WTC11 (cell line): ENCODE measurements at regions not wholly inside any gene's neighbourhood (a gene's known extent, or its start where the extent isn't known, plus 50 kb on each side); places are given as distances from the start of the nearest gene placed in this dataset.

Experiments
- GABPB1 ChIP-seq: sonication (generic); formaldehyde crosslinking; IDR thresholded peaks from 2 replicates; pipeline ENCODE4 v1.8.1; 2023; ENCODE audit warnings: mild to moderate bottlenecking, missing genetic modification reagents
- IRF2 ChIP-seq: sonication (generic); formaldehyde crosslinking; IDR thresholded peaks from 2 replicates; pipeline ENCODE4 v1.8.0; 2022; ENCODE audit warnings: low read depth, missing genetic modification reagents, borderline replicate concordance
- ZNF423 ChIP-seq: fragments of 250-450 bp; sonication (Bioruptor Pico); IDR thresholded peaks from 2 replicates; pipeline ENCODE4 v2.1.2; 2022; ENCODE audit warnings: mild to moderate bottlenecking, moderate library complexity
- TF ChIP-seq, protein P1 (sequence below): sonication (generic); formaldehyde crosslinking; conservative IDR thresholded peaks from 2 replicates; pipeline ENCODE4 v1.8.1; 2023; ENCODE audit warnings: mild to moderate bottlenecking, low read depth, missing genetic modification reagents, moderate library complexity
- TF ChIP-seq, protein P2 (sequence below): fragments of 200-600 bp; IDR thresholded peaks from 2 replicates; pipeline ENCODE4 v1.8.0; 2022; ENCODE audit warnings: antibody characterized with exemption
- TF ChIP-seq, protein P3 (sequence below): sonication (generic); formaldehyde crosslinking; IDR thresholded peaks from 2 replicates; pipeline ENCODE4 v1.8.1; 2022; ENCODE audit warnings: low read depth, missing genetic modification reagents, borderline replicate concordance
- TF ChIP-seq, protein P4 (sequence below): sonication (generic); formaldehyde crosslinking; IDR thresholded peaks from 2 replicates; pipeline ENCODE4 v1.8.0; 2022; ENCODE audit warnings: mild to moderate bottlenecking, missing genetic modification reagents

DNA sequence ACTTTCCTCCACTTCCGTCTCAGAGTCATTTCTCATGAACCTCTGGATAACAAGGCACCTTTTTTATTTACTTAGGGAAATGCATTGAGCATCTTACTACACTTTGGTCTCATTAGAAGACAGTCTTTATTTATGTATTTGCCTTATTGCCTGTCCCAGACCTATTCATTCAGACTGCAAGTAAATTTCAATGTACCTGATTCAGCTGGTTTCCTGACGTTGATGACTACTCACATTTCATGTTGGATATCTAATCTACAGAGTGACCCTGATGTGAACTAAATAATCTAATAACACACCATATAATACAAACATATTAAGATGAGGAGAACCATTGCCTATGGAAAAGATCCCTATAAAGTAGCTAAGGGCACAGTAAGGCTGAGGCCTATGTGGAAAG, 267.7 kb downstream of the SLC6A15 start:
- TF ChIP-seq, protein P1, sequence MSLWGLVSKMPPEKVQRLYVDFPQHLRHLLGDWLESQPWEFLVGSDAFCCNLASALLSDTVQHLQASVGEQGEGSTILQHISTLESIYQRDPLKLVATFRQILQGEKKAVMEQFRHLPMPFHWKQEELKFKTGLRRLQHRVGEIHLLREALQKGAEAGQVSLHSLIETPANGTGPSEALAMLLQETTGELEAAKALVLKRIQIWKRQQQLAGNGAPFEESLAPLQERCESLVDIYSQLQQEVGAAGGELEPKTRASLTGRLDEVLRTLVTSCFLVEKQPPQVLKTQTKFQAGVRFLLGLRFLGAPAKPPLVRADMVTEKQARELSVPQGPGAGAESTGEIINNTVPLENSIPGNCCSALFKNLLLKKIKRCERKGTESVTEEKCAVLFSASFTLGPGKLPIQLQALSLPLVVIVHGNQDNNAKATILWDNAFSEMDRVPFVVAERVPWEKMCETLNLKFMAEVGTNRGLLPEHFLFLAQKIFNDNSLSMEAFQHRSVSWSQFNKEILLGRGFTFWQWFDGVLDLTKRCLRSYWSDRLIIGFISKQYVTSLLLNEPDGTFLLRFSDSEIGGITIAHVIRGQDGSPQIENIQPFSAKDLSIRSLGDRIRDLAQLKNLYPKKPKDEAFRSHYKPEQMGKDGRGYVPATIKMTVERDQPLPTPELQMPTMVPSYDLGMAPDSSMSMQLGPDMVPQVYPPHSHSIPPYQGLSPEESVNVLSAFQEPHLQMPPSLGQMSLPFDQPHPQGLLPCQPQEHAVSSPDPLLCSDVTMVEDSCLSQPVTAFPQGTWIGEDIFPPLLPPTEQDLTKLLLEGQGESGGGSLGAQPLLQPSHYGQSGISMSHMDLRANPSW (CRISPR knock-in tag): no peak
- TF ChIP-seq, protein P2, sequence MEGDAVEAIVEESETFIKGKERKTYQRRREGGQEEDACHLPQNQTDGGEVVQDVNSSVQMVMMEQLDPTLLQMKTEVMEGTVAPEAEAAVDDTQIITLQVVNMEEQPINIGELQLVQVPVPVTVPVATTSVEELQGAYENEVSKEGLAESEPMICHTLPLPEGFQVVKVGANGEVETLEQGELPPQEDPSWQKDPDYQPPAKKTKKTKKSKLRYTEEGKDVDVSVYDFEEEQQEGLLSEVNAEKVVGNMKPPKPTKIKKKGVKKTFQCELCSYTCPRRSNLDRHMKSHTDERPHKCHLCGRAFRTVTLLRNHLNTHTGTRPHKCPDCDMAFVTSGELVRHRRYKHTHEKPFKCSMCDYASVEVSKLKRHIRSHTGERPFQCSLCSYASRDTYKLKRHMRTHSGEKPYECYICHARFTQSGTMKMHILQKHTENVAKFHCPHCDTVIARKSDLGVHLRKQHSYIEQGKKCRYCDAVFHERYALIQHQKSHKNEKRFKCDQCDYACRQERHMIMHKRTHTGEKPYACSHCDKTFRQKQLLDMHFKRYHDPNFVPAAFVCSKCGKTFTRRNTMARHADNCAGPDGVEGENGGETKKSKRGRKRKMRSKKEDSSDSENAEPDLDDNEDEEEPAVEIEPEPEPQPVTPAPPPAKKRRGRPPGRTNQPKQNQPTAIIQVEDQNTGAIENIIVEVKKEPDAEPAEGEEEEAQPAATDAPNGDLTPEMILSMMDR: no peak
- TF ChIP-seq IRF2 (CRISPR knock-in tag): no peak
- TF ChIP-seq GABPB1: no peak
- TF ChIP-seq, protein P3, sequence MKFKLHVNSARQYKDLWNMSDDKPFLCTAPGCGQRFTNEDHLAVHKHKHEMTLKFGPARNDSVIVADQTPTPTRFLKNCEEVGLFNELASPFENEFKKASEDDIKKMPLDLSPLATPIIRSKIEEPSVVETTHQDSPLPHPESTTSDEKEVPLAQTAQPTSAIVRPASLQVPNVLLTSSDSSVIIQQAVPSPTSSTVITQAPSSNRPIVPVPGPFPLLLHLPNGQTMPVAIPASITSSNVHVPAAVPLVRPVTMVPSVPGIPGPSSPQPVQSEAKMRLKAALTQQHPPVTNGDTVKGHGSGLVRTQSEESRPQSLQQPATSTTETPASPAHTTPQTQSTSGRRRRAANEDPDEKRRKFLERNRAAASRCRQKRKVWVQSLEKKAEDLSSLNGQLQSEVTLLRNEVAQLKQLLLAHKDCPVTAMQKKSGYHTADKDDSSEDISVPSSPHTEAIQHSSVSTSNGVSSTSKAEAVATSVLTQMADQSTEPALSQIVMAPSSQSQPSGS: no peak
- TF ChIP-seq, protein P4, sequence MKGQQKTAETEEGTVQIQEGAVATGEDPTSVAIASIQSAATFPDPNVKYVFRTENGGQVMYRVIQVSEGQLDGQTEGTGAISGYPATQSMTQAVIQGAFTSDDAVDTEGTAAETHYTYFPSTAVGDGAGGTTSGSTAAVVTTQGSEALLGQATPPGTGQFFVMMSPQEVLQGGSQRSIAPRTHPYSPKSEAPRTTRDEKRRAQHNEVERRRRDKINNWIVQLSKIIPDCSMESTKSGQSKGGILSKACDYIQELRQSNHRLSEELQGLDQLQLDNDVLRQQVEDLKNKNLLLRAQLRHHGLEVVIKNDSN (CRISPR knock-in tag): no peak
- no peak for TF ChIP-seq ZNF423 (CRISPR knock-in tag)
